ENCODE measurements at regions not wholly inside any gene's neighbourhood (a gene's known extent, or its start where the extent isn't known, plus 50 kb on each side); places are given as distances from the start of the nearest gene placed in this dataset.

DNA sequence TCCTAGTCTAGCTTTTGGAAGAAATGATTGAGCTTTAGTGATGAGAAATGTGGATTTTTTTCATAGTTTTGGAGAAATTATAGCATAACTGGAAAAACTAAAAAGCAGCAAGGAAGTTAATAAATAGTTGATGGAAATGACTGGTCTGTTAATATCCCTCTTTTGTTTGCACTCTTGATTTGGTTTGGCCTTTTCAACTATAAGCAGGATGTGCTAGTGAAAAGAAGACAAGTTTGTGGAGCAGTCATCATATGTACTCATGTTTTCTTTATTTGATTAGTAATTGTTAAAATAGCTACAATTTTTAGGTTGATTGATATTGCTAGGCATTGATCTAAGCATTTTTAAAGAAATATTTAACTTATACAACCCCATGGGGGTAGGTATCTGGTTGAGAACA is 374.7 kb downstream of the TAF11L14 start:
- Histone ChIP-seq H3K4me1 (ENCODE audit: control insufficient read depth in 1 of 2, insufficient read depth in 1 of 2, low read depth in 1 of 2, low read length in 1 of 2) (no peaks in the 10 kb centered on the region), H3K36me3 (no peaks in the 10 kb centered on the region), H3K27me3 (no peaks in the 10 kb centered on the region), H3K27ac (no peak overlapping the region), H3K9me3 (no peaks in the 10 kb centered on the region), H3K4me3 (ENCODE audit: low read depth in 1 of 2, low read length in 1 of 2) (no peak overlapping the region)
- TF ChIP-seq, protein P1, sequence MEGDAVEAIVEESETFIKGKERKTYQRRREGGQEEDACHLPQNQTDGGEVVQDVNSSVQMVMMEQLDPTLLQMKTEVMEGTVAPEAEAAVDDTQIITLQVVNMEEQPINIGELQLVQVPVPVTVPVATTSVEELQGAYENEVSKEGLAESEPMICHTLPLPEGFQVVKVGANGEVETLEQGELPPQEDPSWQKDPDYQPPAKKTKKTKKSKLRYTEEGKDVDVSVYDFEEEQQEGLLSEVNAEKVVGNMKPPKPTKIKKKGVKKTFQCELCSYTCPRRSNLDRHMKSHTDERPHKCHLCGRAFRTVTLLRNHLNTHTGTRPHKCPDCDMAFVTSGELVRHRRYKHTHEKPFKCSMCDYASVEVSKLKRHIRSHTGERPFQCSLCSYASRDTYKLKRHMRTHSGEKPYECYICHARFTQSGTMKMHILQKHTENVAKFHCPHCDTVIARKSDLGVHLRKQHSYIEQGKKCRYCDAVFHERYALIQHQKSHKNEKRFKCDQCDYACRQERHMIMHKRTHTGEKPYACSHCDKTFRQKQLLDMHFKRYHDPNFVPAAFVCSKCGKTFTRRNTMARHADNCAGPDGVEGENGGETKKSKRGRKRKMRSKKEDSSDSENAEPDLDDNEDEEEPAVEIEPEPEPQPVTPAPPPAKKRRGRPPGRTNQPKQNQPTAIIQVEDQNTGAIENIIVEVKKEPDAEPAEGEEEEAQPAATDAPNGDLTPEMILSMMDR (IDR thresholded peaks at IDR 0.05): no peak

- Histone ChIP-seq H3K27me3 (no peaks in the 10 kb centered on the region), H3K4me1 (ENCODE audit: control insufficient read depth in 1 of 2, insufficient read depth in 1 of 2, low read depth in 1 of 2, low read length in 1 of 2) (no peaks in the 10 kb centered on the region), H3K27ac (no peak overlapping the region), H3K9me3 (no peaks in the 10 kb centered on the region), H3K4me3 (ENCODE audit: low read depth in 1 of 2, low read length in 1 of 2) (no peak overlapping the region), H3K36me3 (no peaks in the 10 kb centered on the region)
- TF ChIP-seq, protein P1 (IDR thresholded peaks at IDR 0.05): no peak
Measured at GRCh38 chr5:18010053-18010452, 375.8 kb downstream of the TAF11L14 start.

- H3K4me1 ChIP-seq (ENCODE audit: control insufficient read depth in 1 of 2, insufficient read depth in 1 of 2, low read depth in 1 of 2, low read length in 1 of 2): no peaks in the 10 kb centered on the region
- TF ChIP-seq, protein P1 (IDR thresholded peaks at IDR 0.05): no peak
- no peaks in the 10 kb centered on the region for H3K36me3 ChIP-seq
- no peaks in the 10 kb centered on the region for H3K27me3 ChIP-seq
- H3K27ac ChIP-seq: no peak overlapping the region
- H3K4me3 ChIP-seq (ENCODE audit: low read depth in 1 of 2, low read length in 1 of 2): no peak overlapping the region
- no peaks in the 10 kb centered on the region for H3K9me3 ChIP-seq
Measured at GRCh38 chr5:18018472-18018871, 384.2 kb downstream of the TAF11L14 start.

DNA sequence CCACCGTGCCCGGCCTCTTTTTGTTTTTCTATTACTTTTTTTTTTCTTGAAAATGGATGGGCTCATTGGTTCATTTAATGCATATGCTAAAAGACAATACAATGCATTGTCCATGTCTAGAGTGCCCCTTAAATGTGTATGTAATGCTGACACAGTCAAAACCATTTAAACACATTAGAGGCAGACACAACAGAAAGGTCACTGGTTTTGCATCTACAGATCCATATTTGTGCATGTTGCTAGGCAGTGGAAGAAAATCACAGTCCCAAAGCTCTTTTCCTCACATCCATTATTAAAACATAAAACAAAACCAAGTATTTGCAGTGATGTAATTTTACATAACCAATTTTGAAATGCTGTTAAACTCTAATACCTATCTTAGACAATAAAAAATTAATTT is 389.0 kb downstream of the TAF11L14 start:
- Histone ChIP-seq H3K4me1 (ENCODE audit: control insufficient read depth in 1 of 2, insufficient read depth in 1 of 2, low read depth in 1 of 2, low read length in 1 of 2) (no peaks in the 10 kb centered on the region), H3K9me3 (no peaks in the 10 kb centered on the region), H3K27me3 (no peaks in the 10 kb centered on the region), H3K36me3 (no peaks in the 10 kb centered on the region), H3K4me3 (ENCODE audit: low read depth in 1 of 2, low read length in 1 of 2) (no peak overlapping the region), H3K27ac (no peak overlapping the region)
- TF ChIP-seq, protein P1 (IDR thresholded peaks at IDR 0.05): no peak

DNA sequence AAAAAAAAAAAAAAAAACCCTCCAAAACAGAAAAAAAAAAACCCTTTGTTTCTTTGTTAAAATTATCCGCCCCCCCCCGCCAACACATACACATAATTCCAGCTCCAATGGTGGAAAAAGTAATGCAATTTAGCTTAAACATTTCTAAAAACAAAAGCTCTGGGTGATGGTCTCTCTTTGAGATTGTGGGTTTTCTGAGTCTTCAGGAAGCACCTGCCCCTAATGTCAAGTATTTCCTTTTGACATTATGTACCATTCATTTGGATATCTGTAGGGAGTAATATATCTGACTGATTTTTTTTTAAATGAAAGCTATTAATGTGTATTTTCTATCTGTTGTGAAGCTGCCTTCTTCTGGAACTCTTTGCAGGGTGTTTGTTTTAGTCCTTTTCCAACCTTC is 389.7 kb downstream of the TAF11L14 start:
- no peaks in the 10 kb centered on the region for H3K36me3 ChIP-seq
- no peak overlapping the region for H3K4me3 ChIP-seq (ENCODE audit: low read depth in 1 of 2, low read length in 1 of 2)
- no peaks in the 10 kb centered on the region for H3K27me3 ChIP-seq
- no peak overlapping the region for H3K27ac ChIP-seq
- H3K9me3 ChIP-seq: no peaks in the 10 kb centered on the region
- TF ChIP-seq, protein P1 (IDR thresholded peaks at IDR 0.05): no peak
- H3K4me1 ChIP-seq (ENCODE audit: control insufficient read depth in 1 of 2, insufficient read depth in 1 of 2, low read depth in 1 of 2, low read length in 1 of 2): no peaks in the 10 kb centered on the region

DNA sequence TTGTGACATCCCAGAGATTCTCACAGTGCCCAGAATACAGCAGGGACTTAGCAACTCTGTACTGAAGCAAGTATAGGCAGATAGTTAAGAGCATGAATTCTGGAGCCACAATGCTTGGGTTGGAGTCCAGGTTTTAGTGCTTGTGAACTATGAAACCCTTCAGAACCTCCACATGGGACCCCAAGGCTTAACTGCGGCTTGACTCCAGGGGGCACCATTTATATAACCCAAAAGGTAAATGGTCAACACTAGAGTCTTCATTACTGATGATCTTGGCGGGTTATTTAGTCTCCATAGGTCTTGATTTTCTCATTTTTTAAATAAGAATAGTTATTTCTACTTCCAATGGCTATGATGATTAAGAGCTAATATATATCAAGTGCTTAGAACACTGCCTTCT is 390.3 kb downstream of the TAF11L14 start:
- H3K4me3 ChIP-seq (ENCODE audit: low read depth in 1 of 2, low read length in 1 of 2): no peak overlapping the region
- TF ChIP-seq, protein P1 (IDR thresholded peaks at IDR 0.05): no peak
- no peaks in the 10 kb centered on the region for H3K36me3 ChIP-seq
- no peaks in the 10 kb centered on the region for H3K27me3 ChIP-seq
- no peak overlapping the region for H3K27ac ChIP-seq
- H3K9me3 ChIP-seq: no peaks in the 10 kb centered on the region
- H3K4me1 ChIP-seq (ENCODE audit: control insufficient read depth in 1 of 2, insufficient read depth in 1 of 2, low read depth in 1 of 2, low read length in 1 of 2): no peaks in the 10 kb centered on the region
